Gastrocnemius medialis (tissue), 4 donors: ENCODE measurements at regions not wholly inside any gene's neighbourhood (a gene's known extent, or its start where the extent isn't known, plus 50 kb on each side); places are given as distances from the start of the nearest gene placed in this dataset.

Experiments used
- ATAC-seq, 2 donors: fragments of 150-250 bp; one replicate each; pipeline ENCODE4 v1.9.1; 2016
- DNase-seq, 2 donors: peaks; one replicate each; pipeline ENCODE4 v3.0.0-alpha.2; 2019
- H3K27ac ChIP-seq, 4 donors: fragments of 200-600 bp; sonication (generic); 1 replicate in 1 of 4; 2 replicates in 3 of 4; pipeline ENCODE4 v1.5.1; 2016 to 2018; ENCODE audit warnings: mild to moderate bottlenecking in 2 of 4, moderate library complexity in 1 of 4
- H3K27me3 ChIP-seq, 3 donors: fragments of 200-600 bp; sonication (generic) in 2 of 3; 1 replicate in 1 of 3; 2 replicates in 2 of 3; pipeline versions ENCODE4 v1.5.1 to v1.6.0; 2016 to 2019; ENCODE audit warnings: mild to moderate bottlenecking in 1 of 3, moderate library complexity in 1 of 3
- H3K36me3 ChIP-seq, 2 donors: fragments of 200-600 bp; sonication (generic) in 1 of 2; one replicate each; pipeline ENCODE4 v1.5.1; 2017 to 2018
- H3K4me1 ChIP-seq, 2 donors: fragments of 200-600 bp; sonication (generic) in 1 of 2; one replicate each; pipeline ENCODE4 v1.5.1; 2016 to 2017; ENCODE audit warnings: mild to moderate bottlenecking in 2 of 2
- H3K4me3 ChIP-seq, 4 donors: fragments of 200-600 bp; sonication (generic) in 3 of 4; 1 replicate in 1 of 4; 2 replicates in 3 of 4; pipeline ENCODE4 v1.5.1; 2016 to 2019; ENCODE audit warnings: mild to moderate bottlenecking in 2 of 4
- H3K9me3 ChIP-seq, 3 donors: fragments of 200-600 bp; sonication (generic) in 2 of 3; 1 replicate in 1 of 3; 2 replicates in 2 of 3; pipeline ENCODE4 v1.5.1; 2016 to 2019
- POLR2A ChIP-seq, 2 donors: fragments of 450-650 bp; IDR thresholded peaks; one replicate each; pipeline ENCODE4 v1.6.1; 2017; ENCODE audit warnings: antibody characterized with exemption in 2 of 2, mild to moderate bottlenecking in 2 of 2, moderate library complexity in 2 of 2
- in situ Hi-C, 4 donors: fragments of 200-750 bp; cut with MboI; loops; one replicate each; pipeline versions ENCODE4 v1.15.0 to v1.8.0; 2017; ENCODE audit warnings: low sequenced_read_pairs in 4 of 4
- intact Hi-C: fragments of 100-400 bp; cut with DNase I; formaldehyde crosslinking; loops from one replicate; pipeline ENCODE4 v1.15.1; 2023; ENCODE audit warnings: low total_unique reads
- TF ChIP-seq, protein P1 (sequence below), 5 experiments: fragments of 450-650 bp in 3 of 5; fragments of 200-600 bp in 2 of 5; sonication (generic) in 2 of 5; IDR thresholded peaks in 4 of 5; conservative IDR thresholded peaks in 1 of 5; 1 replicate in 4 of 5; 2 replicates in 1 of 5; pipeline ENCODE4 v1.5.1; 2016 to 2019; ENCODE audit warnings: antibody characterized with exemption in 5 of 5, mild to moderate bottlenecking in 3 of 5, moderate library complexity in 3 of 5

DNA sequence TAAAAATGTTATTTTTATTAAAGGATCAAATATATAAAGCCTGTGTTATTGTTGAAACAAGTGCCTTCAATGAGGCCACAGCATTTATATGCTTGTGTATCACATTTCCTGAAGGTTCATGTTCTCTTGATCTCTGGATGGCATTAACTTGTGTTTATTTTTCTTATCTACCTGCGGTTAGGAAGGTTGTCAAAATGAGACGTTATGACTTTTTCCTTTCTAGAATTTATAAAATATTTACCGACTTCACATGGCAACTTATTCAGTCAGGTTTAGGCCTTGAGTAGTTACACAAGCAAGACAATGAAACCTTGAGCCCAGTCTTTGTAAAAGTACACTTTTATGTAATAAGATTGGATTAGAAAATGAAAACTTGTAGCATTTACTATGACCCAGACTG is 196.4 kb upstream of the ACVR2A start:
- no peak for TF ChIP-seq POLR2A (IDR thresholded peaks at IDR 0.05)
- TF ChIP-seq, protein P1, sequence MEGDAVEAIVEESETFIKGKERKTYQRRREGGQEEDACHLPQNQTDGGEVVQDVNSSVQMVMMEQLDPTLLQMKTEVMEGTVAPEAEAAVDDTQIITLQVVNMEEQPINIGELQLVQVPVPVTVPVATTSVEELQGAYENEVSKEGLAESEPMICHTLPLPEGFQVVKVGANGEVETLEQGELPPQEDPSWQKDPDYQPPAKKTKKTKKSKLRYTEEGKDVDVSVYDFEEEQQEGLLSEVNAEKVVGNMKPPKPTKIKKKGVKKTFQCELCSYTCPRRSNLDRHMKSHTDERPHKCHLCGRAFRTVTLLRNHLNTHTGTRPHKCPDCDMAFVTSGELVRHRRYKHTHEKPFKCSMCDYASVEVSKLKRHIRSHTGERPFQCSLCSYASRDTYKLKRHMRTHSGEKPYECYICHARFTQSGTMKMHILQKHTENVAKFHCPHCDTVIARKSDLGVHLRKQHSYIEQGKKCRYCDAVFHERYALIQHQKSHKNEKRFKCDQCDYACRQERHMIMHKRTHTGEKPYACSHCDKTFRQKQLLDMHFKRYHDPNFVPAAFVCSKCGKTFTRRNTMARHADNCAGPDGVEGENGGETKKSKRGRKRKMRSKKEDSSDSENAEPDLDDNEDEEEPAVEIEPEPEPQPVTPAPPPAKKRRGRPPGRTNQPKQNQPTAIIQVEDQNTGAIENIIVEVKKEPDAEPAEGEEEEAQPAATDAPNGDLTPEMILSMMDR (IDR thresholded peaks at IDR 0.05 in 4 of 5, conservative IDR thresholded peaks at IDR 0.05 in 1 of 5): no peak
- Histone ChIP-seq H3K27me3 (no peaks in the 10 kb centered on the region), H3K4me1 (no peaks in the 10 kb centered on the region), H3K27ac (no peak overlapping the region), H3K9me3 (no peaks in the 10 kb centered on the region), H3K36me3 (no peaks in the 10 kb centered on the region), H3K4me3 (no peak overlapping the region)
- DNase-seq (no peak), ATAC-seq (no peak)
- intact Hi-C loops (no loop called here), in situ Hi-C loops (no loop called here)

GRCh38 chr2:147647816-147648215 is 197.0 kb upstream of the ACVR2A start:
- no peak for TF ChIP-seq POLR2A (IDR thresholded peaks at IDR 0.05)
- TF ChIP-seq, protein P1 (IDR thresholded peaks at IDR 0.05 in 4 of 5, conservative IDR thresholded peaks at IDR 0.05 in 1 of 5): no peak
- Histone ChIP-seq H3K27me3 (no peaks in the 10 kb centered on the region), H3K9me3 (no peaks in the 10 kb centered on the region), H3K4me3 (no peak overlapping the region), H3K4me1 (no peaks in the 10 kb centered on the region), H3K36me3 (no peaks in the 10 kb centered on the region), H3K27ac (no peak overlapping the region)
- ATAC-seq (no peak), DNase-seq (no peak)
- intact Hi-C loops (no loop called here), in situ Hi-C loops (no loop called here)

GRCh38 chr2:147646818-147647468 is 197.9 kb upstream of the ACVR2A start:
- no peak overlapping the region for H3K4me3 ChIP-seq
- in situ Hi-C loops: no loop called here
- intact Hi-C loops: no loop called here

GRCh38 chr2:147644491-147644890 is 200.3 kb upstream of the ACVR2A start:
- no peaks in the 10 kb centered on the region for H3K4me1 ChIP-seq
- H3K4me3 ChIP-seq: no peak overlapping the region
- TF ChIP-seq, protein P1 (IDR thresholded peaks at IDR 0.05 in 4 of 5, conservative IDR thresholded peaks at IDR 0.05 in 1 of 5): no peak
- TF ChIP-seq POLR2A (IDR thresholded peaks at IDR 0.05): no peak
- intact Hi-C loops (no loop called here), in situ Hi-C loops (no loop called here)
- H3K27ac ChIP-seq: no peak overlapping the region
- no peaks in the 10 kb centered on the region for H3K36me3 ChIP-seq
- no peaks in the 10 kb centered on the region for H3K9me3 ChIP-seq
- no peak for DNase-seq
- H3K27me3 ChIP-seq: no peaks in the 10 kb centered on the region
- no peak for ATAC-seq

More at GRCh38 chr2:147646818-147647468, 197.9 kb upstream of the ACVR2A start:
- no peaks in the 10 kb centered on the region for H3K36me3 ChIP-seq
- TF ChIP-seq, protein P1 (IDR thresholded peaks at IDR 0.05 in 4 of 5, conservative IDR thresholded peaks at IDR 0.05 in 1 of 5): no peak
- TF ChIP-seq POLR2A (IDR thresholded peaks at IDR 0.05): no peak
- H3K27me3 ChIP-seq: no peaks in the 10 kb centered on the region
- no peak overlapping the region for H3K27ac ChIP-seq
- DNase-seq (no peak), ATAC-seq (no peak)
- no peaks in the 10 kb centered on the region for H3K9me3 ChIP-seq
- no peaks in the 10 kb centered on the region for H3K4me1 ChIP-seq

DNA sequence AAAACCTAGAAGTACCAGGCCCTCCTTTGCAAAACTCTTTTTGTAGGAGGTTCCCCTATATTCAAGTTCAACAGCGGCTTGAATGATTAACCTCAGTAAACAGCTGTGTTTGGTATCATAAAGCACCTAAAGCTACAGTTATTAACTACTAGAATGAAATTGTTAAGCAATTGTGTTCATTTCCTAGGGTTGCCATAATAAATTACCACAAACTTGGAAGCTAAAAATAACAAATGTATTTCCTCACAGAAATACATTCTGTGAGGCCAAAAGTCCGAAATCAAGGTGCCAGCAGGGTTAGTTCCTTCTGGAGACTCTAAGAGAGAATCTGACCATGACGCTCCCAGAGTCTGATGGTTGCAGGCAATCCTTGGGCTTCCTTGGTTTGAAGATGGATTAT is 202.1 kb upstream of the ACVR2A start:
- Histone ChIP-seq H3K4me1 (no peaks in the 10 kb centered on the region), H3K36me3 (no peaks in the 10 kb centered on the region), H3K4me3 (no peak overlapping the region), H3K27me3 (no peaks in the 10 kb centered on the region), H3K9me3 (no peaks in the 10 kb centered on the region), H3K27ac (no peak overlapping the region)
- intact Hi-C loops (no loop called here), in situ Hi-C loops (no loop called here)
- no peak for TF ChIP-seq POLR2A (IDR thresholded peaks at IDR 0.05)
- TF ChIP-seq, protein P1 (IDR thresholded peaks at IDR 0.05 in 4 of 5, conservative IDR thresholded peaks at IDR 0.05 in 1 of 5): no peak
- ATAC-seq (no peak), DNase-seq (no peak)
